GM20000 (cell line): ENCODE measurements at regions not wholly inside any gene's neighbourhood (a gene's known extent, or its start where the extent isn't known, plus 50 kb on each side); places are given as distances from the start of the nearest gene placed in this dataset.

Experiments
- DNase-seq: peaks from one replicate; pipeline ENCODE4 v3.0.0; 2012; ENCODE audit warnings: low spot score
- TF ChIP-seq, protein P1 (sequence below): IDR thresholded peaks from 2 replicates; pipeline ENCODE4 v1.5.1; 2012; ENCODE audit warnings: mild to moderate bottlenecking, control low read depth; ENCODE audit errors: extremely low read depth, missing control alignments

DNA sequence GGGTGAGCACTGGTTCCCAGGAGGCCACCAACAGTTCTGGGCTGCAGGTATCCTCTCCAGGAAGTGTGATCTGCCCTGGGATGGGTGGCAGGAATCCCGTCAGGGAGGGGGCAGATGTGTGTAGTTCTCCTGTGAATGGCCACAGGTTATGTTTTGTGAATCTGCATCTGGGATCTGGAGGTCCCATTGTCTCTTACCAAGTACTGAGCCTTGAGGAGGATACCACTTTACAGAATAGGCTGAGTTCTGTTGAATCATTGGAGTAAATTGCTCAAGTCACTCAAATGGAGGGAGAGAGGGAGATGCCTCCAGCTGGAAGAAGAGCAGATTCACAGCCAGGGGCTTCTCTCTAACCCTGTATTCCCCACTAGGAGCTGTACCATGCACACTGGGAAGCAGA, 168.2 kb downstream of the ANKRD30B start:
- DNase-seq = no peak
- TF ChIP-seq, protein P1, sequence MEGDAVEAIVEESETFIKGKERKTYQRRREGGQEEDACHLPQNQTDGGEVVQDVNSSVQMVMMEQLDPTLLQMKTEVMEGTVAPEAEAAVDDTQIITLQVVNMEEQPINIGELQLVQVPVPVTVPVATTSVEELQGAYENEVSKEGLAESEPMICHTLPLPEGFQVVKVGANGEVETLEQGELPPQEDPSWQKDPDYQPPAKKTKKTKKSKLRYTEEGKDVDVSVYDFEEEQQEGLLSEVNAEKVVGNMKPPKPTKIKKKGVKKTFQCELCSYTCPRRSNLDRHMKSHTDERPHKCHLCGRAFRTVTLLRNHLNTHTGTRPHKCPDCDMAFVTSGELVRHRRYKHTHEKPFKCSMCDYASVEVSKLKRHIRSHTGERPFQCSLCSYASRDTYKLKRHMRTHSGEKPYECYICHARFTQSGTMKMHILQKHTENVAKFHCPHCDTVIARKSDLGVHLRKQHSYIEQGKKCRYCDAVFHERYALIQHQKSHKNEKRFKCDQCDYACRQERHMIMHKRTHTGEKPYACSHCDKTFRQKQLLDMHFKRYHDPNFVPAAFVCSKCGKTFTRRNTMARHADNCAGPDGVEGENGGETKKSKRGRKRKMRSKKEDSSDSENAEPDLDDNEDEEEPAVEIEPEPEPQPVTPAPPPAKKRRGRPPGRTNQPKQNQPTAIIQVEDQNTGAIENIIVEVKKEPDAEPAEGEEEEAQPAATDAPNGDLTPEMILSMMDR = no peak

DNA sequence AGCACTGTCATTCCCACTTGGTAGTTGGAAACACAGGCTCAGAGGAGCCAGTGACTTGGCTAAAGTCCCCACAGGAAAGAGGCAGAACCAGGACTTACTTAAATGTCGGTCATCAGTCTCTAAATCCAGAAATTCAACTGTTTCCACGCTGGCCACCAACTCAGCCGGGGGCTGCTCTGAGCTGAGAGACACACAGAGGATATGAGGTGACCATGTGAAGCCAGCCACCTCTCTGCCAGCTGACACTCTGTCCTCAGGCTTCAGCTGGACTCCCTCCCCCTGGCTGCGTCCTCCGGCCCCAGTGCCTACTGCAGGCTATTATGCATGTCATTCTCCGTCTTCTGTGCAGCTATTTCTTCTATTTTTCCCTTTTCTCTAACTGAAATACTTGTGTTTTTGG, 168.9 kb downstream of the ANKRD30B start:
- DNase-seq = no peak
- TF ChIP-seq, protein P1 = no peak

DNA sequence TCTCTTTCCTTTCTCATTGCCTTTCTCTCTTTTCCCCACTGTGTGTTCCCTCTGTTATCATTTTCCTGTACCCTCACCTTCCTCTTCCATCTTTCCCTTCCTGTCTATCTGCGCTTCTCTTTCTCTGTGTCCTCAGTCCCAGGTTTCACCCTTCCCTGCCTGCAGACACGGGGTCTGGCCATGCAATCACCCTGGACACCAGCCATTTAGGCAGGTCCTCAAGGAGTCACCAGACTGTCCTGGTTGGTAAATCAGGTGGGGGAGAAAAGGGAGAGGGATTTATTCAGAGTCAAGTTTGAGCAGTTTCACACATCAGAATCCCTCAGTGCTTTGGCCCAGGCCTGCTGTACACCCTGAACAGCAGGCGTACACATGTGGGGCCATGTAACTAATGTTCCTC, 169.3 kb downstream of the ANKRD30B start:
- DNase-seq = no peak
- TF ChIP-seq, protein P1 = no peak

DNA sequence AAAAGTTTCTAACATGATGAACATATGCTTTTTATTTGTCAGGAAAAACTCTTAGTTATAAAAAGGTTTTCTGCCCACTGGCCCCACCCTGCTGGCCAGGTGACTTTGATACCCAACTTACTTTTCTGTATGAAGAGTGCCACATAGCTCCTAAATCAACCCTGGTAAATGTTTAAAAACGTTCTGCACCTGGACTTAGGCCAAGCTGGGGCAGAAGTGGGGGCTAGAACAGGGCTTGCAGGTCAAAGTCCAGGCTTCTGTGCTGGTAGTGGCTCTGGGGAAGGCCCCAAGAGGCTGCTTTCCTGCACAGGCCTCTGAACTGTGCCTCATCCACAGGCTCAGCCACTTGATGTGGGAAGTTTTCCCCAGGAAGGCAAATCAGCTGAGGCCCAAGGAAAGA, 171.7 kb downstream of the ANKRD30B start:
- TF ChIP-seq, protein P1 = no peak
- DNase-seq = no peak

DNA sequence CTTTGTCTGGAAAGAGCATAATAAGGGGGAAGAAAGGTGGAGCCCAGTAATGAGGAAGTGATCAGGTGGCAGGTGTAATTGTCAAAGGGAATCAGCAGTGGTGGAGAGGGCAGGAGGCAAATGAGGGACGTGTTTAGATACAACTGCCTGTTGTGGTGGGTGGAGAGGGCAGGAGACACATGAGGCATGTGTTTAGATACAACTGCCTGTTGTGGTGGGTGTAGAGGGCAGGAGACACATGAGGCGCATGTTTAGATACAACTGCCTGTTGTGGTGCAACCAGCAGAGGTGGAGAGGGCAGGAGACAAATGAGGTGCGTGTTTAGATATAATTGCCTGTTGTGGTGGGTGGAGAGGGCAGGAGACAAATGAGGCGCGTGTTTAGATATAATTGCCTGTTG, 173.1 kb downstream of the ANKRD30B start:
- no peak for DNase-seq
- TF ChIP-seq, protein P1 = no peak

DNA sequence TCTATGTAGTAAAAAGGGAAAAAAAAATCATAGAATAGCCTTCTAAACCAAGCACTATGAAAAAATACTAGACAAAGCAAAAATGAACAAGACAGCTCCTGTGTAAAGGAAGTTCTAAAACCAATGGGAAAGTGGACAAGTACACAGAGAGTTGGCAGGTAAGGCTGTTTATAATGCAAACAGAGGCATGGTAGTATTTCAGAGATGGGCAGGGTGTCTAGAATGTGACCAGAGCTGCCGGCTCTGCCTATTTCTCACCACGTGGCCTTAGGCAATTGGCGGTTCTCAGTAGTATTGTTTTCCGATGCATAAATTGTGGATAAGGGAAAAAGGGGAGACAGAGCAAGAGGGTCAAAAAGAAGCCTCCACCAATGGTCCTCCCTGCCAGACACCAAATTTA, 173.6 kb downstream of the ANKRD30B start:
- no peak for DNase-seq
- TF ChIP-seq, protein P1 = no peak

DNA sequence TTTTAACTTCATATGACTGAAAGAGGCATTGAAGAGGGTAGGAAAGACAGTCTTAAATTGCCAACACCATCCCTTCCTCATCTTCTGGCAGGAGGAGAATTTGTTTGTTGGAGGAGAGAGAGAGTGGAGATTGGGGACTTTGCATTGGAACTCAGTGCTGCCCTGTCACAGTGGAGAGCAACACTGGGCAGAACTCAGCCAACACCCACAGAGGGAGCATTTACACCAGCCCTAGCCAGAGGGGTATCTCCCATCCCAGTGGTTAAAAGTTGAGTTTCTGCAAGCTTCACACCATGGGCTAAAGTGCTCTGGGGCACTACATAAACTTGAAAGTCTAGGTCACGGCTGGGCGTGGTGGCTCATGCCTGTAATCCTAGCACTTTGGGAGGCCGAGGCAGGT, 174.1 kb downstream of the ANKRD30B start:
- no peak for DNase-seq
- TF ChIP-seq, protein P1 = no peak
